HEK293 (cell line): ENCODE measurements at regions not wholly inside any gene's neighbourhood (a gene's known extent, or its start where the extent isn't known, plus 50 kb on each side); places are given as distances from the start of the nearest gene placed in this dataset.

Experiments
- CTCF ChIA-PET: fragments of 350-600 bp; formaldehyde crosslinking; extraction: SDS; loops from one replicate; lab custom pipeline; 2021; ENCODE audit warnings: antibody characterized with exemption; lab: Yijun Ruan, JAX
- POLR2A ChIA-PET: fragments of 300-600 bp; formaldehyde crosslinking; extraction: SDS; loops from one replicate; lab custom pipeline; 2020; ENCODE audit warnings: antibody characterized with exemption, inconsistent platforms; lab: Yijun Ruan, JAX
- H3K27ac ChIP-seq: fragments of 200-500 bp; sonication (Bioruptor generic); 2 replicates; pipeline ENCODE4 v1.5.1; 2014; ENCODE audit warnings: low read depth, low read length, control low read depth, inconsistent platforms; ENCODE audit errors: extremely low read depth
- H3K36me3 ChIP-seq, 2 experiments: fragments of 200-500 bp in 1 of 2; sonication (Bioruptor generic) in 1 of 2; 1 replicate in 1 of 2; 2 replicates in 1 of 2; pipeline ENCODE4 v1.5.1; 2014 to 2017; ENCODE audit warnings: inconsistent platforms in 2 of 2, low read length in 2 of 2; ENCODE audit not compliant: control insufficient read depth in 2 of 2, insufficient read depth in 1 of 2
- H3K4me1 ChIP-seq: fragments of 200-500 bp; sonication (Bioruptor generic); 2 replicates; pipeline ENCODE4 v1.5.1; 2014; ENCODE audit warnings: mild to moderate bottlenecking, low read length, inconsistent platforms; ENCODE audit not compliant: control insufficient read depth, insufficient read depth
- H3K4me3 ChIP-seq: 2 replicates; pipeline ENCODE4 v1.5.1; 2011; ENCODE audit warnings: low read depth, mild to moderate bottlenecking, control low read depth, low read length, moderate library complexity
- H3K9me3 ChIP-seq: fragments of 200-500 bp; sonication (Bioruptor generic); 2 replicates; pipeline ENCODE4 v1.5.1; 2014; ENCODE audit warnings: low read depth, low read length, inconsistent platforms; ENCODE audit not compliant: control insufficient read depth, insufficient read depth
- CTCF ChIP-seq: fragments of 450-650 bp; formaldehyde crosslinking; IDR thresholded peaks from 2 replicates; pipeline ENCODE4 v1.5.1; 2016; ENCODE audit warnings: missing biosample characterization, missing genetic modification characterization
- GFI1B ChIP-seq: fragments of 450-650 bp; formaldehyde crosslinking; IDR thresholded peaks from 2 replicates; pipeline ENCODE4 v1.5.1; 2016; ENCODE audit warnings: missing biosample characterization, missing genetic modification characterization
- KLF10 ChIP-seq: fragments of 450-650 bp; IDR thresholded peaks from 2 replicates; pipeline ENCODE4 v1.5.1; 2018; ENCODE audit warnings: missing biosample characterization, mild to moderate bottlenecking, missing genetic modification characterization
- KLF17 ChIP-seq: fragments of 450-650 bp; formaldehyde crosslinking; IDR thresholded peaks from 2 replicates; pipeline ENCODE4 v1.5.1; 2016; ENCODE audit warnings: missing biosample characterization, missing genetic modification characterization
- MYNN ChIP-seq: fragments of 450-650 bp; formaldehyde crosslinking; IDR thresholded peaks from 2 replicates; pipeline ENCODE4 v1.5.1; 2016; ENCODE audit warnings: missing biosample characterization, missing genetic modification characterization, borderline replicate concordance
- WT1 ChIP-seq: fragments of 450-650 bp; formaldehyde crosslinking; IDR thresholded peaks from 2 replicates; pipeline ENCODE4 v1.5.1; 2016; ENCODE audit warnings: missing biosample characterization, missing genetic modification characterization
- ZBTB20 ChIP-seq: fragments of 450-650 bp; formaldehyde crosslinking; IDR thresholded peaks from 2 replicates; pipeline ENCODE4 v1.5.1; 2016; ENCODE audit warnings: missing biosample characterization, missing genetic modification characterization
- ZBTB8A ChIP-seq: fragments of 450-650 bp; formaldehyde crosslinking; IDR thresholded peaks from 2 replicates; pipeline ENCODE4 v1.5.1; 2016; ENCODE audit warnings: missing biosample characterization, missing genetic modification characterization
- ZNF10 ChIP-seq: fragments of 450-650 bp; formaldehyde crosslinking; IDR thresholded peaks from 2 replicates; pipeline ENCODE4 v1.5.1; 2017; ENCODE audit warnings: missing biosample characterization, missing genetic modification characterization
- ZNF112 ChIP-seq: fragments of 450-650 bp; formaldehyde crosslinking; IDR thresholded peaks from 2 replicates; pipeline ENCODE4 v1.5.0; 2017; ENCODE audit warnings: missing biosample characterization, missing genetic modification characterization
- ZNF140 ChIP-seq: fragments of 450-650 bp; formaldehyde crosslinking; IDR thresholded peaks from 2 replicates; pipeline ENCODE4 v1.5.1; 2016; ENCODE audit warnings: missing biosample characterization, missing genetic modification characterization
- ZNF239 ChIP-seq: fragments of 450-650 bp; formaldehyde crosslinking; IDR thresholded peaks from 2 replicates; pipeline ENCODE4 v1.5.1; 2016; ENCODE audit warnings: missing biosample characterization, missing genetic modification characterization
- ZNF26 ChIP-seq: fragments of 450-650 bp; formaldehyde crosslinking; IDR thresholded peaks from 2 replicates; pipeline ENCODE4 v1.5.1; 2016; ENCODE audit warnings: missing biosample characterization, missing genetic modification characterization
- ZNF292 ChIP-seq: fragments of 450-650 bp; formaldehyde crosslinking; IDR thresholded peaks from 2 replicates; pipeline ENCODE4 v1.5.1; 2016; ENCODE audit warnings: low read depth, missing biosample characterization, missing genetic modification characterization, borderline replicate concordance
- ZNF398 ChIP-seq: fragments of 450-650 bp; formaldehyde crosslinking; IDR thresholded peaks from 2 replicates; pipeline ENCODE4 v1.5.1; 2017; ENCODE audit warnings: missing biosample characterization, missing genetic modification characterization
- ZNF654 ChIP-seq: fragments of 450-650 bp; formaldehyde crosslinking; IDR thresholded peaks from 2 replicates; pipeline ENCODE4 v1.5.1; 2016; ENCODE audit warnings: low read depth, missing biosample characterization, missing genetic modification characterization
- ZNF664 ChIP-seq: fragments of 450-650 bp; formaldehyde crosslinking; IDR thresholded peaks from 2 replicates; pipeline ENCODE4 v1.5.1; 2016; ENCODE audit warnings: missing biosample characterization, missing genetic modification characterization
- ZNF701 ChIP-seq: fragments of 450-650 bp; formaldehyde crosslinking; IDR thresholded peaks from 2 replicates; pipeline ENCODE4 v1.5.1; 2016; ENCODE audit warnings: missing biosample characterization, missing genetic modification characterization
- ZNF791 ChIP-seq: fragments of 450-650 bp; formaldehyde crosslinking; IDR thresholded peaks from 2 replicates; pipeline ENCODE4 v1.5.1; 2016; ENCODE audit warnings: missing biosample characterization, missing genetic modification characterization
- ZNF837 ChIP-seq: fragments of 450-650 bp; formaldehyde crosslinking; IDR thresholded peaks from 2 replicates; pipeline ENCODE4 v1.5.1; 2016; ENCODE audit warnings: missing biosample characterization, missing genetic modification characterization
- ZSCAN30 ChIP-seq: fragments of 450-650 bp; IDR thresholded peaks from 2 replicates; pipeline ENCODE4 v1.5.1; 2018; ENCODE audit warnings: missing biosample characterization, mild to moderate bottlenecking, missing genetic modification characterization, moderate library complexity

GRCh38 chr2:215635788-215636139 is 199.9 kb upstream of the FN1 start:
- Histone ChIP-seq H3K4me1 (no peaks in the 10 kb centered on the region), H3K4me3 (no peak overlapping the region), H3K27ac (no peak overlapping the region), H3K36me3 (no peaks in the 10 kb centered on the region), H3K9me3 (no peaks in the 10 kb centered on the region)
- CTCF ChIA-PET: interaction anchor here (1.0 to 1.2 kb wide), 4 partner anchors 18 to 180 kb away, joined by 3 to 4 read pairs (median 4); no protein-coding TSS in a partner anchor
- TF ChIP-seq GFI1B (tag by site-specific recombination): no peak
- no peak for TF ChIP-seq ZSCAN30 (tag by site-specific recombination)
- TF ChIP-seq CTCF (tag by site-specific recombination): no peak
- no peak for TF ChIP-seq ZNF292 (tag by site-specific recombination)
- TF ChIP-seq ZNF26 (tag by site-specific recombination): no peak
- no peak for TF ChIP-seq ZNF140 (tag by site-specific recombination)
- TF ChIP-seq ZNF701 (tag by site-specific recombination): no peak
- TF ChIP-seq ZNF10 (tag by site-specific recombination): no peak
- no peak for TF ChIP-seq ZBTB8A (tag by site-specific recombination)
- TF ChIP-seq ZNF664: no peak
- no peak for TF ChIP-seq ZNF112
- TF ChIP-seq ZNF654 (tag by site-specific recombination): no peak
- no peak for TF ChIP-seq ZNF239 (tag by site-specific recombination)
- no peak for TF ChIP-seq KLF17
- POLR2A ChIA-PET: no interaction called here

- Histone ChIP-seq H3K4me1 (no peaks in the 10 kb centered on the region), H3K36me3 (no peaks in the 10 kb centered on the region), H3K4me3 (no peak overlapping the region), H3K9me3 (no peaks in the 10 kb centered on the region), H3K27ac (no peak overlapping the region)
- ChIA-PET CTCF (interaction anchor here (0.6 to 1.2 kb wide), 6 partner anchors 19 to 195 kb away, joined by 3 to 4 read pairs (median 3); no protein-coding TSS in a partner anchor), POLR2A (no interaction called here)
- no peak for TF ChIP-seq ZBTB20
- TF ChIP-seq WT1 (tag by site-specific recombination): no peak
- no peak for TF ChIP-seq ZNF791 (tag by site-specific recombination)
- no peak for TF ChIP-seq ZNF398 (tag by site-specific recombination)
- no peak for TF ChIP-seq KLF10
- TF ChIP-seq ZNF837 (tag by site-specific recombination): no peak
- TF ChIP-seq MYNN (tag by site-specific recombination): no peak
Measured at GRCh38 chr2:215635071-215635787, 199.4 kb upstream of the FN1 start.
